WERI-Rb-1 (cell line): ENCODE measurements at regions not wholly inside any gene's neighbourhood (a gene's known extent, or its start where the extent isn't known, plus 50 kb on each side); places are given as distances from the start of the nearest gene placed in this dataset.
"Not testable (repeated sequence)": the region's sequence is repeated elsewhere in the genome, so short reads cannot be mapped to it uniquely, and the experiment has no call there.

ENCODE experiments used
- DNase-seq: peaks from one replicate; pipeline ENCODE4 v3.0.0-alpha.2; 2020
- H3K27ac ChIP-seq: fragments of 250-450 bp; sonication (Bioruptor Pico); 2 replicates; pipeline ENCODE4 v1.5.1; 2020; ENCODE audit warnings: mild to moderate bottlenecking, moderate library complexity
- H3K27me3 ChIP-seq: fragments of 250-450 bp; sonication (Bioruptor Pico); 2 replicates; pipeline ENCODE4 v1.5.1; 2021; ENCODE audit warnings: mild to moderate bottlenecking, low read depth, moderate library complexity; ENCODE audit not compliant: insufficient read depth, severe bottlenecking
- H3K36me3 ChIP-seq: fragments of 250-450 bp; sonication (Bioruptor Pico); 2 replicates; pipeline ENCODE4 v1.5.1; 2020; ENCODE audit warnings: mild to moderate bottlenecking, moderate library complexity
- H3K4me3 ChIP-seq: 2 replicates; pipeline ENCODE4 v1.5.1; 2011; ENCODE audit warnings: low read depth, mild to moderate bottlenecking, control low read depth, low read length
- H3K9me3 ChIP-seq: fragments of 250-450 bp; sonication (Bioruptor Pico); 2 replicates; pipeline ENCODE4 v1.5.1; 2021; ENCODE audit warnings: mild to moderate bottlenecking, moderate library complexity; ENCODE audit not compliant: severe bottlenecking
- CTCF ChIP-seq: IDR thresholded peaks from 2 replicates; pipeline ENCODE4 v1.5.1; 2011; ENCODE audit warnings: low read depth, mild to moderate bottlenecking, control low read depth, inconsistent platforms, low read length

- Histone ChIP-seq H3K9me3 (no peaks in the 10 kb centered on the region), H3K27ac (no peak overlapping the region), H3K36me3 (no peaks in the 10 kb centered on the region), H3K27me3 (no peaks in the 10 kb centered on the region), H3K4me3 (no peak overlapping the region)
- TF ChIP-seq CTCF = no peak
- no peak for DNase-seq
Measured at GRCh38 chr9:22189471-22189870, 180.4 kb upstream of the CDKN2B start.

GRCh38 chr9:22197000-22197399 is 187.9 kb upstream of the CDKN2B start:
- H3K36me3 ChIP-seq, H3K27ac ChIP-seq, H3K27me3 ChIP-seq, H3K4me3 ChIP-seq, DNase-seq, H3K9me3 ChIP-seq: not testable (repeated sequence)

- Histone ChIP-seq H3K27ac (no peak overlapping the region), H3K27me3 (no peaks in the 10 kb centered on the region), H3K9me3 (no peaks in the 10 kb centered on the region), H3K36me3 (no peaks in the 10 kb centered on the region), H3K4me3 (no peak overlapping the region)
- TF ChIP-seq CTCF = no peak
- no peak for DNase-seq
Measured at GRCh38 chr9:22198681-22199080, 189.6 kb upstream of the CDKN2B start.

GRCh38 chr9:22201256-22201655 is 192.2 kb upstream of the CDKN2B start:
- no peak for TF ChIP-seq CTCF
- Histone ChIP-seq H3K4me3 (no peak overlapping the region), H3K36me3 (no peaks in the 10 kb centered on the region), H3K9me3 (no peaks in the 10 kb centered on the region), H3K27ac (no peak overlapping the region), H3K27me3 (no peaks in the 10 kb centered on the region)
- DNase-seq = no peak

GRCh38 chr9:22203371-22204138 is 194.4 kb upstream of the CDKN2B start:
- DNase-seq = no peak
- no peak for TF ChIP-seq CTCF
- no peak overlapping the region for H3K27ac ChIP-seq
- no peaks in the 10 kb centered on the region for H3K27me3 ChIP-seq
- no peak overlapping the region for H3K4me3 ChIP-seq
- no peaks in the 10 kb centered on the region for H3K9me3 ChIP-seq
- H3K36me3 ChIP-seq = no peaks in the 10 kb centered on the region

- no peak overlapping the region for H3K4me3 ChIP-seq
- no peaks in the 10 kb centered on the region for H3K36me3 ChIP-seq
- no peak for TF ChIP-seq CTCF
- DNase-seq = no peak
- no peak overlapping the region for H3K27ac ChIP-seq
- H3K9me3 ChIP-seq = no peaks in the 10 kb centered on the region
- no peaks in the 10 kb centered on the region for H3K27me3 ChIP-seq
Measured at GRCh38 chr9:22204240-22204639, 195.1 kb upstream of the CDKN2B start.
